HG03060 (cell line): ENCODE measurements at regions not wholly inside any gene's neighbourhood (a gene's known extent, or its start where the extent isn't known, plus 50 kb on each side); places are given as distances from the start of the nearest gene placed in this dataset.

ENCODE experiments used
- ATAC-seq: cut with Tn5 transposase; IDR thresholded peaks from one replicate; pipeline ENCODE4 v1.9.1; 2021; ENCODE audit warnings: low read depth, moderate number of reproducible peaks; ENCODE audit not compliant: unreplicated experiment

DNA sequence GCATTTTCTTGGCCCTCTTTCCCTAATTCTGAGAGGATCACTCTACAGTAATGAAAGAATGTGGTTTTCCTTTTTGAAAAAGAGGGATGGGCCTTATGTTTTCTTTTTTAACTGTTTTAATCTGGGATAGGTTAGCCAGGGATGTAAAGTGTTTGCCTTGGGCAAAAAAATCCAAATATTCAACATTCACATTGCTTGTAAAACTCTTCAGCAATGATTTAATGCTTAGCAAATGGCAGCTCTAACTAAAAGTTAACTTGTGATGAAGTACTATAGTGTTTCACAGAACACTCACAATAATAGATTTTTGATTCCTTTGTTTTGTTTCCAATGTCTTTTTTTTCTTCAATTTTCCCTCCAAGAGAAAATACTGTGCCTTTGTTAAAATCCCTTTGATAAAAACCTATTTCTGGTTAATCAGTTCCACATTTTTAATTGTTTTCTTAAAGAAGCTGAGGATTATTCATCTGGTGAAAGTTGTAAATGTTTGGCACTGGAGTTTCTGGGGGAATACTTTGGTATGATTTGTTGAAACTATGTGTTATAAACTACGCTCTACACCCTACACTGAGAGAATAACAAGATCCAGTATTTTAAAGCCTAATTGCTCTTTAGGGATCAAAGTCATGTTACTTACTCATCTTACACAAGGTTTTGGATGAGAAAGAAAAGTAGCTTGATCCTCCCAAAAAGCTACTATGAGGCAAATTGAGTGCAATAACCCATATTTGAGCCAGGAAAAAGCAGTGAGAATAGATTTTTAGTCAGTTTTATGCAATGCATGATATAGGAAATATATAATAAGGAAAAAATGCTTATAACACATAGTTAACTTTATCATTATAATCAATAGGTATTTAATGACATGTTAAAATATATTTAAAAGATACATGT lies 335.8 kb downstream of the EPHA7 start:
- ATAC-seq, result no peak

DNA sequence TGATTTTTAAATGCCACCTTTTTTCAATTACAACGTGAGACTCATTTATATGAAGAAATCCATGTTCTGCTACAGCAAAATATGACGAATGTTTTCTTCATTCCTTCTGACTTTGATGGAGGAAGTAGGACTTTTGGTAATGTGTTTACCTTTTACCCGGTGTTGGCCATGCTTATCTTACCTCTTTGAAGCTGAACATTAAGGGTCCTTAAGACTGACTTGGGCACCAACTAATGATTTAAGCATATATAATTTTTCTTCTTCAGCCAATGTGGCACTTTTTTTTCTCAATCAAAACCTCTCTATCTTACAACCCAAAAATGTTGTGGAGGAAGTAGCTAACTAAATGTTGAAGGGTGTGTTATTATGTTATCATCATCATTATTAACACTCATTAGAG lies 337.5 kb downstream of the EPHA7 start:
- no peak for ATAC-seq

- ATAC-seq, result no peak
These were observed 340.3 kb downstream of the EPHA7 start for GRCh38 chr6:93079061-93079460.

DNA sequence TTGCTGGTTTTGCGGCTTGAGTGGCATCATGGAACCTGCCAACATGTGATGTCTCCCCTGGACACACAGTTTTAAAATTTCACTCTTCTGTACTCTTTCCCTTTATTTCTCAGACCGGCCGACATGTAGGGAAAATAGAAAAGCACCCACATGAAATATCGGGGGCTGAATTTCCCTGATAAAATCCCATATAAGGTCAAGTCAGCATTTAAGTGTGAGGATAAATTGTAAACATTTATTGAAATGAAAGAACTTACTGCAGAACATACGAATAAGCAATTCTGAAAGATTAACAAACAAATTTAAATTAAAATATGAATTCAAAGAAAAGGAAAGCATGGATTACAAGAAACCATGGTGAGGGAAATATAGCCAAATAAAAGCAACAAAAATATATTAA lies 345.5 kb downstream of the EPHA7 start:
- ATAC-seq, result no peak

- no peak for ATAC-seq
These were observed 349.5 kb downstream of the EPHA7 start for GRCh38 chr6:93069856-93070255.

- no peak for ATAC-seq
These were observed 359.4 kb downstream of the EPHA7 start for GRCh38 chr6:93059911-93060310.

DNA sequence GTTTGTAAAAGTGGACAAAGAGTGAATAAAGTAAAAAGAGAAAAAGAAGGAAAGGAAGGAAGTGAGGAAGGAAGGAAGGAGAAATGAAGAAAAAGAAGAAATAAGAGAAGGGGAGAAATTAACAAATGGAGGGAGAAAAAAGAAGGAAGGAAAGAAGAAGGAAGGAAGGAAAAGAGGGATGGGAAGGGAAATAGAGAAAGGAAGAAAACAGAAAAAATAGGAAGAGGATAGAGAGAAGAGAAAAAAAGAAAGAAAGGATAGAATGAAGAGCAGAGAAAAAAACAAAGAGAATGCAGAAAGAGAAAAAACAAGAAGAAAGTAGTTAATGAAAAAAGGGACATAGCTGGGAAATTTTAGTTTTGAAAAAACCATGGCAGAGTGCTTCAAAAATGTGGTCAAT lies 361.8 kb downstream of the EPHA7 start:
- ATAC-seq, result no peak

- no peak for ATAC-seq
These were observed 371.0 kb downstream of the EPHA7 start for GRCh38 chr6:93048381-93048780.

- no peak for ATAC-seq
These were observed 372.3 kb downstream of the EPHA7 start for GRCh38 chr6:93047033-93047432.

DNA sequence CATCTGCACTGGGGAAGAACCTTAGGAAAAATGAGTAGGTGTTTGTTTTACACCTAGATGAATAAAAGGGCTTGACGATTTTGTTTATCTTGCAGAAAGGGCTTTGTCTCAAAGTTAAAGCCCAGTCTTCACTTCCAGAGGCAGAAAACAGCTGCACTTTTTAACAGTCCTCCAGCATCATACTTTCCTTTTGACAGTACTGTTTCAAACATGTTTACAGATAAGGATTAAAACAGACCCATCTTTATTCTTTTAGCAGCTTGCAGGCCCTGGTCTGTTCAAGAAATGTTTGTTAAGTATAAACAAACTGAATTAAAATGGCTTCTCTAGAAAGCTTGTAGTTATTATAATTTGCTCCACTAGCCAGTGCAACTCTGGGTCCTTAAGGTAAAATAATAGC lies 374.2 kb downstream of the EPHA7 start:
- ATAC-seq, result no peak

DNA sequence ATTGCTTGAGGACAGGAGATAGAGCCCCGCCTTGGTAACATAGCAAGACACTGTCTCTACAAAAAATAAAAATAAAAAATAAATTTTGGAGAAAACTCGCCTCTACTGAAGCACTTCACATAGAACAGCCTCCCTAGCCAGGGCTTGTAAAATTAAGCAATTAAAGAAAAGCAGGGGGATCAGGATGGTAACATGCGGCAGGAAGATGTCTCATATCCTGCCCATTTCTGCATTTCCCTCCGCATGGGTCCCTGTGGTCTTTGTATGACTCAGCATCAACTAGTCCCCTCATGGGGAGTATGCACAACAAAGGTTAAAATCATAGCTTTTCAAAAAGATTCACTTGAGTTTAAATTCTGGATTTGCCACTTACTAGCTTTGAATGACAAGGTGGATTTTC lies 379.0 kb downstream of the EPHA7 start:
- ATAC-seq, result no peak

GRCh38 chr6:93036835-93037234 lies 382.5 kb downstream of the EPHA7 start:
- ATAC-seq, result no peak

DNA sequence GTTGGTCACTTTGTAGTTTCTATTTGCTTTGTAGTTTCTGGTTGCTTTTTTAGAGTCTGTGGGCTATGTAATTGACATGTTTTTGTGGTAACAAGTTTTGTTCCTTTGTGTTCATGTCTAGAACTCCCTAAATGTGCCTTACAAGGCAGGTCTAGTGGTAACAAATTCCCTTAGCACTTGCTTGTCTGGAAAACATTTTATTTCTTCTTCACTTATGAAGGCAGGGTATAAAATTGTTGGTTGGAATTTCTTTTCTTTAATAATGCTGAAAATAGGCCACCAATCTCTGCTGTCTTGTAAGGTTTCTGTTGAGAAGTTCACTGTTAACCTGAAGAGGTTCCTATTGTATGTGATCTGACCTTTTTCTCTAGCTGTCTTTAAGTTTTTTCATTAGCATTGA lies 383.6 kb downstream of the EPHA7 start:
- no peak for ATAC-seq

DNA sequence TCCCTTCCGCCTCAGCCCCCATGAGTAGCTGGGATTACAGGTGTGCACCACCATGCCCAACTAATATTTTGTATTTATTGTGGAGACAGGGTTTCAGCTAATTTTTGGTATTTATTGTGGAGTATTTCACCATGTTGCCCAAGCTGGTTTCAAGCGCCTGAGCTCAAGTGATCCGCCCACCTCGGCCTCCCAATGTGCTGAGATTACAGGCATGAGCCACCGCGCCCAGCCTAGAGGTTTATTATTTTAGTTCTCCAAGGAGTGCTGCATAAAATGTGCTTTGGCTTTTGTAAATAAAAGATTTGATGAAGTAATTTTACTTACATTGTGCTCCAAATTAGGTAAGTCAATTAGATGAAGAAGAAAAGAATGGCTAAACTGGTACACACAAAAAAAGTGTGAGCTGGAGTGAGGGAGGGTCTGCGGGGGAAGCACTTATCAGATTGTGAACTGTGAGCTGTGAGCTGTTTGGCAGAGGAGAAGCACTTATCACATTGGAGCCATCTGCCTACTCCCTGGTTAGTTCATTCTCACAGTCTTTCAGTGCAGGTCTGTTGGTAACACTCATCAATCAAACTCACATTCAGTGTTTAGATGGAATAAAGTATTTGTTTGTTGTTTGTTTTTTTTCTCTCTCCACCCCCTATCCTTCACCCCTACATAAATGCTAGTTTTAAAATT lies 398.0 kb downstream of the EPHA7 start:
- ATAC-seq, result no peak

DNA sequence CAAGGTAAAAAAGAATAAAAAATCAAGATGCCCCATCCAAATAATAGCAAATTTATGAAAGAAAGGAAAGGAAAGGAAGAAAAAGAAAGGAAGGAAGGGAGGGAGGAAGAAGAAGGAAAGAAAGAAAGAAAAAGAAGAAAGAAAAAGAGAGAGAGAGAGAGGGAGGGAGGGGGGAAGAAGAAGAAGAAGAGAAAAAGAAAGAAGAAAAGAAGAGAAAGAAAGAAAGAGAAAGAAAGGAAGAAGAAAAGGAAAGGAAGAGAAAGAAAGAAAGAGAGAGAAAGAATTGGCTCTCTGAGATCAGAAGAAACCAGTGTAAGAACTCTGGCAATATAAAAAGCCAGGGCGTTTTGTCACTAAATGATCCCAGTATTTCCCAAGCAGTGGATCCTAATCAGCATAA lies 401.7 kb downstream of the EPHA7 start:
- ATAC-seq, result no peak

DNA sequence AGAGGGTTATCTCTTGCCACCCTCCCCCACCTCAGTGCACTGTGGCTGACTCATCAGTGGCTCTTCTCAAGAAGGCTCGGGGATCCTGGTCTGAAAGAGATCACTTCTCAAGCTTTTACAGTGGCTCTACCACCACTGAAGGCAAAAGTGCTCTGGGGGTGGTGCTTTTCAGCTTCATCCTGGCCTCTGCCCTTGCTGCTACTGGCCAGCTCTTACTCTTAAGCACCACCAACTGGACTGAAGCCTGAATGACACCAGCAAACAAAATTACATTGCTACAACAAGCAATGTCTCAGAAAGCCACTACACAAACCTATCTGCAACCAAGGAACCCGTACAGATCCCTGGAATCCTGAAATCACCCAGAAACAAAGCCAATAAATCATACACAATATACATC lies 402.1 kb downstream of the EPHA7 start:
- no peak for ATAC-seq

DNA sequence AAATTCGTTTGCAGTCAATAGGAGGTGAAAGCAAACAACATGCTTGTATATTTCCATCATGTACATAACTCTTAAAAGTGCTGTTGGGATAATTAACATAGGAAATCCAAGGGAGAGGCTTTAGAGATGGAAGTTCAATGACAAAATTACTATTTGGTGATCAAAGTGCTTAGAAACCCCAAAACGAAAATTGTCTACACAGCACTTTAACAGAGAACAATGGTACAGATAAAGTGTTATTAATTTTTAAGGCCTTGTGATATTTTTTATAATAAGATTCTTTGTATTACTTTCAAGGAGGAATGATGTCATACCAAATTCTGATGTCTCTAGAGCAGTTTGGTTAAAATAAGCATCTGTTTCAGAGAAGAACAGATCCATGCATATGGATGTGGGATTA lies 406.3 kb downstream of the EPHA7 start:
- no peak for ATAC-seq

GRCh38 chr6:93008375-93008774 lies 411.0 kb downstream of the EPHA7 start:
- no peak for ATAC-seq

- no peak for ATAC-seq
These were observed 429.7 kb downstream of the EPHA7 start for GRCh38 chr6:92989656-92990055.

DNA sequence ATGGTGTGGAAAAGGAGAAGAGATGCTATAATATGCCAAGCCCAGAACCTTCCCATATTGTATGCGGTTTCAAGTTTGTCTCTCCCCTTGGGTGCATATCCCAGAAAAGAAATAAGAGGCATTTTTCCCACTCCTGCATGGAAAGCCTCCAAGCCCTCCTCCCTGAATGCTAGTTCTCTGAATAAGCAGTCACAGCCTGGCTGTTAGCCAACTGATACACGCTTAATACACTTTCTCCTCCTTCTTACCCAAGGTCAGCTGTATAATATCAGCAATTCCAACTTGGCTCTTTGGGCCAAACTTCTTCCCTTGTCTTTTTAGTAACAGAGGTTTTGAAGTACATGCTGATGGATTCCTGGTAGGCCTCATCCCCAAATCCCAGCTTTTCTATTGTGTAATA lies 440.1 kb downstream of the EPHA7 start:
- no peak for ATAC-seq

GRCh38 chr6:92977018-92977417 lies 442.3 kb downstream of the EPHA7 start:
- ATAC-seq, result no peak

GRCh38 chr6:92967362-92967761 lies 452.0 kb downstream of the EPHA7 start:
- no peak for ATAC-seq
